DND-41 (cell line): ENCODE measurements at regions not wholly inside any gene's neighbourhood (a gene's known extent, or its start where the extent isn't known, plus 50 kb on each side); places are given as distances from the start of the nearest gene placed in this dataset.

Experiments
- CTCF ChIP-seq: IDR thresholded peaks from 2 replicates; pipeline ENCODE4 v1.5.1; 2012; ENCODE audit warnings: borderline replicate concordance, low read length, moderate library complexity, mild to moderate bottlenecking; ENCODE audit not compliant: poor library complexity, severe bottlenecking; ENCODE audit errors: extremely low read depth
- EZH2 ChIP-seq: IDR thresholded peaks from 3 replicates; pipeline ENCODE4 v1.6.1; 2012; ENCODE audit warnings: borderline replicate concordance, low read depth, mild to moderate bottlenecking, moderate library complexity, low read length, inconsistent platforms; ENCODE audit not compliant: severe bottlenecking

GRCh38 chr6:4638641-4639040 is 137.6 kb upstream of the CDYL start:
- TF ChIP-seq CTCF (no peak), EZH2 (no peak)
